H1 (cell line): ENCODE measurements at regions not wholly inside any gene's neighbourhood (a gene's known extent, or its start where the extent isn't known, plus 50 kb on each side); places are given as distances from the start of the nearest gene placed in this dataset.

Experiments used
- CTCF ChIA-PET: fragments of 300-600 bp; sonication (Branson Sonifier 250); formaldehyde crosslinking; loops from one replicate; lab custom pipeline; 2021; ENCODE audit not compliant: partially characterized antibody; lab: Charles Lee
- POLR2A ChIA-PET: fragments of 300-600 bp; sonication (Branson Sonifier 250); formaldehyde crosslinking; loops from one replicate; lab custom pipeline; 2021; ENCODE audit warnings: inconsistent platforms; ENCODE audit not compliant: partially characterized antibody; lab: Charles Lee
- DNase-seq, 2 experiments: peaks; one replicate each; pipeline versions ENCODE4 v3.0.0 to v3.0.0-alpha.2; 2010 to 2022; ENCODE audit warnings: low spot score in 2 of 2, low read depth in 1 of 2, mixed read lengths in 1 of 2
- FAIRE-seq: peaks from 2 replicates; lab custom pipeline; 2011; peaks lifted over from hg19 to GRCh38; lab: Jason Lieb, UNC
- H2AFZ ChIP-seq: 2 replicates; pipeline ENCODE4 v1.8.1; 2012; ENCODE audit warnings: low read length, inconsistent platforms
- H2AK5ac ChIP-seq: 2 replicates; pipeline ENCODE4 v1.6.1; 2013; ENCODE audit warnings: low read depth, low read length
- H2BK120ac ChIP-seq: replicated peaks from 2 replicates; pipeline ENCODE3; 2013; ENCODE audit warnings: low read depth, low read length, inconsistent platforms
- H2BK12ac ChIP-seq: 2 replicates; pipeline ENCODE4 v1.6.1; 2013; ENCODE audit warnings: low read depth, low read length
- H2BK15ac ChIP-seq: 2 replicates; pipeline ENCODE4 v1.6.1; 2013; ENCODE audit warnings: low read length
- H2BK20ac ChIP-seq: 2 replicates; pipeline ENCODE4 v1.6.1; 2013; ENCODE audit warnings: low read length
- H2BK5ac ChIP-seq: 2 replicates; pipeline ENCODE4 v1.6.1; 2013; ENCODE audit warnings: low read depth, low read length
- H3K14ac ChIP-seq: 2 replicates; pipeline ENCODE4 v1.6.1; 2013; ENCODE audit warnings: inconsistent platforms; ENCODE audit not compliant: insufficient read length
- H3K18ac ChIP-seq: 2 replicates; pipeline ENCODE4 v1.6.1; 2013; ENCODE audit warnings: low read length; ENCODE audit errors: extremely low read depth
- H3K23ac ChIP-seq: 2 replicates; pipeline ENCODE4 v1.6.1; 2013; ENCODE audit warnings: inconsistent platforms; ENCODE audit not compliant: insufficient read length
- H3K23me2 ChIP-seq: 2 replicates; pipeline ENCODE4 v1.6.1; 2013; ENCODE audit warnings: low read depth, low read length
- H3K27ac ChIP-seq: 2 replicates; pipeline ENCODE4 v1.6.1; 2011; ENCODE audit warnings: low read depth, low read length, inconsistent platforms
- H3K27me3 ChIP-seq, 4 experiments: replicated peaks in 1 of 4; 1 replicate in 1 of 4; 2 replicates in 3 of 4; pipeline versions ENCODE4 v1.6.1 to v1.8.1; 2011 to 2013; ENCODE audit warnings: low read length in 3 of 4, mild to moderate bottlenecking in 3 of 4, inconsistent platforms in 2 of 4, mixed read lengths in 2 of 4, moderate library complexity in 1 of 4; ENCODE audit not compliant: control insufficient read depth in 3 of 4, insufficient read depth in 3 of 4; ENCODE audit errors: extremely low read depth in 1 of 4
- H3K36me3 ChIP-seq, 4 experiments: 2 replicates each; pipeline versions ENCODE4 v1.6.1 to v1.8.1; 2011 to 2013; ENCODE audit warnings: mild to moderate bottlenecking in 4 of 4, low read length in 3 of 4, moderate library complexity in 2 of 4, control low read depth in 1 of 4, inconsistent platforms in 1 of 4; ENCODE audit not compliant: insufficient read depth in 4 of 4, control insufficient read depth in 2 of 4
- H3K4ac ChIP-seq: replicated peaks from 2 replicates; pipeline ENCODE3; 2013; ENCODE audit warnings: low read length, low read depth, mixed read lengths, inconsistent platforms; ENCODE audit not compliant: insufficient read length
- H3K4me1 ChIP-seq, 4 experiments: replicated peaks in 1 of 4; 1 replicate in 1 of 4; 2 replicates in 3 of 4; pipeline versions ENCODE4 v1.6.1 to v1.8.1; 2011 to 2013; ENCODE audit warnings: low read length in 3 of 4, inconsistent platforms in 2 of 4, mixed read lengths in 1 of 4; ENCODE audit not compliant: insufficient read depth in 4 of 4, control insufficient read depth in 3 of 4
- H3K4me2 ChIP-seq, 2 experiments: 2 replicates each; pipeline versions ENCODE4 v1.6.1 to v1.8.1; 2011 to 2013; ENCODE audit warnings: low read depth in 2 of 2, low read length in 2 of 2, control low read depth in 1 of 2, inconsistent platforms in 1 of 2, mild to moderate bottlenecking in 1 of 2; ENCODE audit not compliant: insufficient read depth in 1 of 2
- H3K4me3 ChIP-seq, 4 experiments: fragments of 200-600, 300-600 bp in 1 of 4; sonication (generic), shearing (Covaris generic), sonication (Bioruptor Twin) in 1 of 4; 2 replicates each; pipeline versions ENCODE4 v1.5.1 to v1.8.1; 2011 to 2016; ENCODE audit warnings: low read length in 4 of 4, low read depth in 3 of 4, control low read depth in 2 of 4, inconsistent platforms in 2 of 4, mild to moderate bottlenecking in 2 of 4, mixed read lengths in 1 of 4, moderate library complexity in 1 of 4; ENCODE audit not compliant: insufficient read depth in 2 of 4; ENCODE audit errors: extremely low read depth in 1 of 4
- H3K56ac ChIP-seq: replicated peaks from 2 replicates; pipeline ENCODE3; 2013; ENCODE audit warnings: low read depth, mild to moderate bottlenecking, mixed read lengths, low read length, inconsistent platforms; ENCODE audit not compliant: insufficient read length
- H3K79me1 ChIP-seq: 2 replicates; pipeline ENCODE4 v1.6.1; 2013; ENCODE audit warnings: low read depth, low read length, control low read depth
- H3K79me2 ChIP-seq, 2 experiments: 2 replicates each; pipeline versions ENCODE4 v1.6.1 to v1.8.1; 2012 to 2013; ENCODE audit warnings: low read length in 2 of 2, mild to moderate bottlenecking in 2 of 2, inconsistent platforms in 1 of 2; ENCODE audit not compliant: insufficient read depth in 2 of 2, control insufficient read depth in 1 of 2
- H3K9ac ChIP-seq, 4 experiments: replicated peaks in 1 of 4; 1 replicate in 1 of 4; 2 replicates in 3 of 4; pipeline versions ENCODE4 v1.6.1 to v1.8.1; 2011 to 2013; ENCODE audit warnings: low read depth in 3 of 4, low read length in 3 of 4, control low read depth in 2 of 4, mild to moderate bottlenecking in 2 of 4, moderate library complexity in 2 of 4, inconsistent platforms in 1 of 4; ENCODE audit errors: extremely low read depth in 1 of 4
- H3K9me3 ChIP-seq, 2 experiments: 2 replicates each; pipeline versions ENCODE4 v1.6.1 to v1.8.1; 2012 to 2013; ENCODE audit warnings: mild to moderate bottlenecking in 2 of 2, moderate library complexity in 2 of 2, control low read depth in 1 of 2, inconsistent platforms in 1 of 2, low read depth in 1 of 2, low read length in 1 of 2, mixed read lengths in 1 of 2; ENCODE audit not compliant: insufficient read depth in 2 of 2
- H4K20me1 ChIP-seq, 2 experiments: replicated peaks in 1 of 2; 2 replicates each; pipeline versions ENCODE3 to v1.8.1; 2011 to 2013; ENCODE audit warnings: inconsistent platforms in 2 of 2, low read length in 2 of 2, mild to moderate bottlenecking in 1 of 2; ENCODE audit not compliant: insufficient read depth in 2 of 2, control insufficient read depth in 1 of 2
- H4K5ac ChIP-seq: 2 replicates; pipeline ENCODE4 v1.6.1; 2013; ENCODE audit warnings: low read length, low read depth, mixed read lengths, inconsistent platforms; ENCODE audit not compliant: insufficient read length
- H4K8ac ChIP-seq: 2 replicates; pipeline ENCODE4 v1.8.0; 2013; ENCODE audit warnings: mild to moderate bottlenecking, moderate library complexity, low read length, inconsistent platforms; ENCODE audit not compliant: insufficient read depth; ENCODE audit errors: extremely low read depth
- H4K91ac ChIP-seq: replicated peaks from 2 replicates; pipeline ENCODE3; 2013; ENCODE audit warnings: low read length, mixed read lengths, inconsistent platforms; ENCODE audit not compliant: insufficient read length
- CREB1 ChIP-seq: IDR thresholded peaks from 2 replicates; pipeline ENCODE4 v1.6.1; 2012; ENCODE audit warnings: inconsistent platforms
- EP300 ChIP-seq, 2 experiments: IDR thresholded peaks; 1 replicate in 1 of 2; 2 replicates in 1 of 2; pipeline ENCODE4 v1.6.1; 2011 to 2012; ENCODE audit warnings: low read depth in 2 of 2, low read length in 2 of 2, mild to moderate bottlenecking in 2 of 2, borderline replicate concordance in 1 of 2, inconsistent platforms in 1 of 2, moderate library complexity in 1 of 2
- RNF2 ChIP-seq: fragments of 200-900, 300-1000 bp; sonication (generic); IDR thresholded peaks from 2 replicates; pipeline ENCODE4 v1.7.1; 2016; ENCODE audit warnings: borderline replicate concordance, low read depth, mild to moderate bottlenecking, antibody characterized with exemption, low read length; ENCODE audit not compliant: poor library complexity, severe bottlenecking; ENCODE audit errors: missing control alignments
- SIRT6 ChIP-seq: IDR thresholded peaks from one replicate; pipeline ENCODE4 v1.7.1; 2012; ENCODE audit warnings: low read length, inconsistent platforms
- SP1 ChIP-seq: IDR thresholded peaks from 2 replicates; pipeline ENCODE4 v1.6.1; 2011; ENCODE audit warnings: low read depth, low read length
- SP2 ChIP-seq: IDR thresholded peaks from 2 replicates; pipeline ENCODE4 v1.6.1; 2012; ENCODE audit warnings: mild to moderate bottlenecking, low read length, inconsistent platforms
- WGBS, 2 experiments: shearing (Covaris generic) in 1 of 2; methylation state at CpG; one replicate each; pipeline versions ENCODE4 v1.1.6 to v1.1.7; 2013 to 2015; ENCODE audit warnings: low lambda C conversion rate in 2 of 2, mixed read lengths in 2 of 2, inconsistent platforms in 1 of 2, low coverage in 1 of 2, missing lambda C conversion rate in 1 of 2; ENCODE audit not compliant: insufficient replicate concordance in 2 of 2, insufficient coverage in 1 of 2, insufficient read length in 1 of 2; ENCODE audit errors: extremely low coverage in 1 of 2, missing lambda C conversion rate in 1 of 2; 5-methylcytosine and 5-hydroxymethylcytosine counted together
- TF ChIP-seq, protein P1 (sequence below): IDR thresholded peaks from 2 replicates; pipeline ENCODE4 v1.6.1; 2011; ENCODE audit warnings: low read depth, mild to moderate bottlenecking, low read length; ENCODE audit not compliant: insufficient read depth

GRCh38 chrX:93242897-93243296 is 430.5 kb downstream of the NAP1L3 start:
- no peaks in the 10 kb centered on the region for H3K79me1 ChIP-seq
- H3K9ac ChIP-seq, result no peak overlapping the region
- H3K23me2 ChIP-seq, result no peaks in the 10 kb centered on the region
- H2BK12ac ChIP-seq, result no peak overlapping the region
- no peaks in the 10 kb centered on the region for H3K27me3 ChIP-seq
- WGBS, 2 experiments, result 94% methylated on average over 2 of the region's 5 CpGs; no CpG with 5 or more reads in 1 of the 2 experiments
- FAIRE-seq (no peak), DNase-seq (no peak)
- H3K4ac ChIP-seq, result no peak overlapping the region
- H4K20me1 ChIP-seq, result no peaks in the 10 kb centered on the region
- H2BK20ac ChIP-seq, result no peak overlapping the region
- H2BK120ac ChIP-seq, result no peak overlapping the region
- CTCF ChIA-PET, result no interaction called here
- no peak overlapping the region for H3K18ac ChIP-seq
- TF ChIP-seq SP2, result no peak
- TF ChIP-seq, protein P1, sequence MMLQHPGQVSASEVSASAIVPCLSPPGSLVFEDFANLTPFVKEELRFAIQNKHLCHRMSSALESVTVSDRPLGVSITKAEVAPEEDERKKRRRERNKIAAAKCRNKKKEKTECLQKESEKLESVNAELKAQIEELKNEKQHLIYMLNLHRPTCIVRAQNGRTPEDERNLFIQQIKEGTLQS, result no peak
- TF ChIP-seq SIRT6, result no peak
- no peak for TF ChIP-seq RNF2
- no peak for TF ChIP-seq CREB1
- TF ChIP-seq EP300 (IDR thresholded peaks at IDR 0.05; ENCODE audit: borderline replicate concordance in 1 of 2, low read depth in 2 of 2, low read length in 2 of 2), result no peak
- no peak for TF ChIP-seq SP1
- no peak overlapping the region for H3K4me3 ChIP-seq
- H4K8ac ChIP-seq, result no peak overlapping the region
- no peaks in the 10 kb centered on the region for H3K79me2 ChIP-seq
- no peak overlapping the region for H2AK5ac ChIP-seq
- no peaks in the 10 kb centered on the region for H3K9me3 ChIP-seq
- H3K4me2 ChIP-seq, result no peak overlapping the region
- no peak overlapping the region for H2BK5ac ChIP-seq
- H3K36me3 ChIP-seq, result no peaks in the 10 kb centered on the region
- H2BK15ac ChIP-seq, result no peak overlapping the region
- H3K14ac ChIP-seq, result no peak overlapping the region
- POLR2A ChIA-PET, result no interaction called here
- H3K23ac ChIP-seq, result no peak overlapping the region
- no peak overlapping the region for H4K91ac ChIP-seq
- no peak overlapping the region for H3K56ac ChIP-seq
- no peak overlapping the region for H4K5ac ChIP-seq
- no peaks in the 10 kb centered on the region for H3K4me1 ChIP-seq
- no peak overlapping the region for H2AFZ ChIP-seq
- no peak overlapping the region for H3K27ac ChIP-seq
